HUES48 (cell line): ENCODE measurements at regions not wholly inside any gene's neighbourhood (a gene's known extent, or its start where the extent isn't known, plus 50 kb on each side); places are given as distances from the start of the nearest gene placed in this dataset.

Source experiments
- H3K27ac ChIP-seq: one replicate; pipeline ENCODE4 v1.7.0; 2013; ENCODE audit warnings: low read depth, low read length, inconsistent platforms
- H3K27me3 ChIP-seq: 2 replicates; pipeline ENCODE4 v1.6.1; 2013; ENCODE audit warnings: mild to moderate bottlenecking, low read length; ENCODE audit not compliant: control insufficient read depth, insufficient read depth
- H3K36me3 ChIP-seq: 2 replicates; pipeline ENCODE4 v1.6.1; 2013; ENCODE audit warnings: low read length; ENCODE audit not compliant: control insufficient read depth, insufficient read depth
- H3K4me1 ChIP-seq: 2 replicates; pipeline ENCODE4 v1.6.1; 2013; ENCODE audit warnings: mild to moderate bottlenecking, low read length; ENCODE audit not compliant: control insufficient read depth, insufficient read depth
- H3K4me3 ChIP-seq: 2 replicates; pipeline ENCODE4 v1.5.1; 2013; ENCODE audit warnings: mild to moderate bottlenecking, low read depth, low read length
- H3K9ac ChIP-seq: 2 replicates; pipeline ENCODE4 v1.6.1; 2013; ENCODE audit warnings: mild to moderate bottlenecking, low read depth, low read length, moderate library complexity
- H3K9me3 ChIP-seq: 2 replicates; pipeline ENCODE4 v1.6.1; 2013; ENCODE audit warnings: low read length; ENCODE audit not compliant: control insufficient read depth, insufficient read depth

DNA sequence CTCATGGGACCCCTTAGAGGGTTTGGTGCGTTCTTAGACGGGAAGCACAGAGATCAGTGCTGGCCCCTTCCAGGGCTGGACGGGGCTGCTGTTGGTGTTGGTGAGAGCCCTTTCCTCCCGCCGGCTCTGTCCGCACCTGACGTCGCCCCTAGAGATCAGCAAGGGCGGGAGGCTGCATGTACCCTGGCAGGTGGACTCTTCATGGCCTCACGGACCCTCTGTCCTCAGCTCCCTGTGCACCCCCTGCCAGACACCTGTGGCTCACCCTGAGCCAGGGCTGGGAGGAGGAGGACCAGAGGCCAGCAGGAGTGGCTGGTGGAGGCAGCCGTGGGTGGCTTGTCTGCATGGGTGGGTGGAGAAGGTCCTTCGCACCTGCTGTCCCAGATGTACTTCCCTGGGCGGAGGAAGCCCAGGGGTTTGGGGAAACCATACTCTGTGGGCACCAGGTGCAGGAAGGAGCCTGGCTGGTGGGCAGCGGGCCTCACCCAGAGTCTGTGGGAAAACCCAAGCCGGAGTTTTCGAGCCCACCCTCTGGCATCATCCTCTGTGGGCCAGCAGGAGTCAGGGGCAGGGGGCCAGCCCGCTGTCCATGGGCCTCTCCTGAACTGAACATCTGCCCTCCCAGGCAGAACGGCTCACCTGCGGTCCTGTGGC is 348.6 kb downstream of the SEC14L1 start:
- Histone ChIP-seq H3K4me1 (no peaks in the 10 kb centered on the region; the same call in 1 of the 2 replicates), H3K27ac (no peak overlapping the region), H3K27me3 (no peaks in the 10 kb centered on the region), H3K4me3 (no peak overlapping the region), H3K9me3 (no peaks in the 10 kb centered on the region), H3K9ac (no peak overlapping the region), H3K36me3 (peaks cover 65% of the 10 kb centered on the region)

- H3K36me3 ChIP-seq = peaks cover 68% of the 10 kb centered on the region
- peaks cover 4% of the 10 kb centered on the region; the same call in 1 of the 2 replicates for H3K4me1 ChIP-seq
- no peak overlapping the region for H3K27ac ChIP-seq
- no peaks in the 10 kb centered on the region for H3K9me3 ChIP-seq
- H3K4me3 ChIP-seq = no peak overlapping the region
- H3K27me3 ChIP-seq = no peaks in the 10 kb centered on the region
- H3K9ac ChIP-seq = no peak overlapping the region
These were observed 349.1 kb downstream of the SEC14L1 start for GRCh38 chr17:77489893-77490255.

- Histone ChIP-seq H3K4me1 (peaks cover 4% of the 10 kb centered on the region; the same call in 1 of the 2 replicates), H3K27ac (no peak overlapping the region), H3K4me3 (no peak overlapping the region), H3K36me3 (peaks cover 70% of the 10 kb centered on the region), H3K27me3 (no peaks in the 10 kb centered on the region), H3K9me3 (no peaks in the 10 kb centered on the region), H3K9ac (no peak overlapping the region)
These were observed 349.8 kb downstream of the SEC14L1 start for GRCh38 chr17:77490361-77491183.

DNA sequence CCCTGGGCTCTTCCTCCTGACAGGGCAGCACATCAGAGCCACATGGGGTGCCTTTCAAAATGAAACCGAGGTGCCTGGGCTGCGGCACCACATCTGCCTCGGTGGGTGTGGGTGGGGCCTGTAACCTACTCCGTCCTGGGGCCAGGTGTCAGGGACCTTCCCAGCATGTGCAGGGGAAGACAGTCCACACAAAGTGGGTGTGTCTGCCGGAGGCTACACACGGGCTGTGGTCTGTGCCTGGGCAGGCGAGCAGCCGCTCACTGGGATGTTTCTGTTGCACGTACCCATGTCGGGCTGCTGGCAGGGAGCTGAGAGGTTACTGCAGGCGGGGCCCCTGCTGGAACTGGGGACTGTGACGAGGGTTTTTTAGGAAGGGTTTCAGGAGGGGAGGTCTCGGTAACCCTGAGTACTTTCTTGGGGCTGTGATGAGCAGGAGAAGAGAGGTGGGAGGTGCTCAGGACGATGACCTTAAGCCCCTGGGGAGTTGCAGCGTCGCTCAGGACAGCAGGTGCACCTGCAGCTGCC is 351.2 kb downstream of the SEC14L1 start:
- Histone ChIP-seq H3K27ac (no peak overlapping the region), H3K36me3 (peaks cover 79% of the 10 kb centered on the region), H3K9me3 (no peaks in the 10 kb centered on the region), H3K4me1 (peaks cover 4% of the 10 kb centered on the region; the same call in 1 of the 2 replicates), H3K4me3 (no peak overlapping the region), H3K27me3 (no peaks in the 10 kb centered on the region), H3K9ac (no peak overlapping the region)

GRCh38 chr17:77492446-77493237 is 351.9 kb downstream of the SEC14L1 start:
- no peak overlapping the region for H3K9ac ChIP-seq
- H3K9me3 ChIP-seq = no peaks in the 10 kb centered on the region
- no peaks in the 10 kb centered on the region for H3K27me3 ChIP-seq
- peaks cover 4% of the 10 kb centered on the region; the same call in 1 of the 2 replicates for H3K4me1 ChIP-seq
- H3K36me3 ChIP-seq = peaks cover 78% of the 10 kb centered on the region
- no peak overlapping the region for H3K27ac ChIP-seq
- no peak overlapping the region for H3K4me3 ChIP-seq

GRCh38 chr17:77493238-77493820 is 352.6 kb downstream of the SEC14L1 start:
- peaks cover 4% of the 10 kb centered on the region; the same call in 1 of the 2 replicates for H3K4me1 ChIP-seq
- peaks cover 71% of the 10 kb centered on the region for H3K36me3 ChIP-seq
- H3K27ac ChIP-seq = no peak overlapping the region
- H3K27me3 ChIP-seq = no peaks in the 10 kb centered on the region
- H3K9me3 ChIP-seq = no peaks in the 10 kb centered on the region
- H3K4me3 ChIP-seq = no peak overlapping the region
- no peak overlapping the region for H3K9ac ChIP-seq

DNA sequence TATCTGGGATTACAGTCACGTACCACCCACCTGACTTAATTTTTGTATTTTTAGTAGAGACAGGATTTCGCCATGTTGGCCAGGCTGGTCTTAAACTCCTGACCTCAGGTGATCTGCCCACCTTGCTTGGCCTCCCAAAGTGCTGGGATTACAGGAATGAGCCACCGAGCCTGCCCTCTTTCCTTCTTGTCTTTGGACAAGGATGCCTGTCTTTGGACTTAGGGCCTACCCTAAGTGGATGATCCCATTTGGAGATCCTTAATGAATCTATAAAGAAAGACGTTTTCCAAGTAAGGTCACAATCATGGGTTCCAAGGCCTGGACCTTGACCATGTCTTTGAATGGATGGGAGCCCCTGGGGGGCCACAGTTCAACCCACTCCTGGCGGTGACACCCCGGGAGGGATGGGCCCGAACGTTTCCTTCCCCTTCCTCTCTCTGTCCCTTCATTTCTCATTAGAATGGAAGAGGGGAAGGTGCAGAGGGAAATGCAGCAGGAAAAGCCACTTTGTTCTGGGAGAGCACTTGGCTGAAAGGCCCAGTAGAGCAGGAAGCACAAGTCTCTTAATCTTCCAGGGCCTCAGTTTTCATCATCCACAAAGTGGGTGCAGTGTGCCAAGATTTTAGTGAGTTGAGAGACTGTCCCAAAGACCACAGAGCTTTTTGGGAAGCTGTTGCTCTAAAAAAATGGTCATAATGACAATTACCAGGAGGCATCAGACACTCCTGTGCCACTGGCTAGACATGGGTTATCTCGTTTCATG is 353.3 kb downstream of the SEC14L1 start:
- peaks cover 69% of the 10 kb centered on the region for H3K36me3 ChIP-seq
- peaks cover 4% of the 10 kb centered on the region; the same call in 1 of the 2 replicates for H3K4me1 ChIP-seq
- no peak overlapping the region for H3K9ac ChIP-seq

DNA sequence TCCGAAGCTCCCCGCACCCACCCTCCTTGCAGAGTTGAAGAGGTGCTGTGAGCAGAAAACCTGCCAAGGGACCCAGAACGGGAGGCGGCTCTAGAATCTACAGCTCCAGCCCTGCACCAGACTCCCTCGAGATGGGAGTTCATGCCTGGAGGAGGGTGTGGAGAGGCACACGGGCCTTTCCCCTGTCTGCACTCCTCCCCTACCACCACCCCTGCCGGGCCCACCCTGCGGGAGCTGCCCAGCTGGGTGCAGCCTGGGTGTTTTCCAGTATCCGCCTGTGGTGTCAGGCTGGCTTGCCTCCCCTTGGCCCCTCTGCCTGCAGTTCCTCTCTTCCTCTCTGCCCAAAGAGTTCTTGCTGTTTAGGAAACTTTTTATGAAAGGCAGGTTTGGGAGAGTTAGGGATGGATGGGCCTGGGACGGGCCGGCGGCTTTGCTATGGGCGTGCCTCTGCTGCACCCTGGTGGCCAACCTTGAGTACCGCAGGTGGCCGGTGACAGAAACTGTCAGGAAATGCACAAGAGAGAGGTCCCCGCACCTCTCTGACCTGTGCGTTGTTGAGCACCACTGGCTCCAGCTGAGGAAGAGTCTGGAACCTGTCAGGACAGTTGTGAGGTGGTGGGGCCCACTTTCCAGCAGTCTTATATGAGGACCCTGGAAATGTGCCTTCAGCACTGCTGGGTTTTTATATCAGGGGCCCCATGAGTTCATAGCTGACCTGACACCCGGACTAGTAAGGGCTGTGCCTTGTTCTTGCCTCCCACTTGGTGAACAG is 354.1 kb downstream of the SEC14L1 start:
- Histone ChIP-seq H3K9me3 (no peaks in the 10 kb centered on the region), H3K27ac (peak overlapping the region; percentile 35), H3K4me3 (no peak overlapping the region), H3K4me1 (peaks cover 4% of the 10 kb centered on the region; the same call in 1 of the 2 replicates), H3K9ac (no peak overlapping the region), H3K27me3 (no peaks in the 10 kb centered on the region), H3K36me3 (peaks cover 66% of the 10 kb centered on the region)

More for the DNA sequence above, 353.3 kb downstream of the SEC14L1 start:
- no peak overlapping the region for H3K4me3 ChIP-seq
- H3K27me3 ChIP-seq = no peaks in the 10 kb centered on the region
- no peaks in the 10 kb centered on the region for H3K9me3 ChIP-seq
- H3K27ac ChIP-seq = peak overlapping the region; percentile 35

GRCh38 chr17:77495575-77495974 is 354.8 kb downstream of the SEC14L1 start:
- Histone ChIP-seq H3K36me3 (peaks cover 60% of the 10 kb centered on the region), H3K27ac (no peak overlapping the region), H3K27me3 (no peaks in the 10 kb centered on the region), H3K9me3 (no peaks in the 10 kb centered on the region), H3K4me1 (peaks cover 4% of the 10 kb centered on the region; the same call in 1 of the 2 replicates), H3K9ac (no peak overlapping the region), H3K4me3 (no peak overlapping the region)
